ENCODE measurements at regions not wholly inside any gene's neighbourhood (a gene's known extent, or its start where the extent isn't known, plus 50 kb on each side); places are given as distances from the start of the nearest gene placed in this dataset.

DNA sequence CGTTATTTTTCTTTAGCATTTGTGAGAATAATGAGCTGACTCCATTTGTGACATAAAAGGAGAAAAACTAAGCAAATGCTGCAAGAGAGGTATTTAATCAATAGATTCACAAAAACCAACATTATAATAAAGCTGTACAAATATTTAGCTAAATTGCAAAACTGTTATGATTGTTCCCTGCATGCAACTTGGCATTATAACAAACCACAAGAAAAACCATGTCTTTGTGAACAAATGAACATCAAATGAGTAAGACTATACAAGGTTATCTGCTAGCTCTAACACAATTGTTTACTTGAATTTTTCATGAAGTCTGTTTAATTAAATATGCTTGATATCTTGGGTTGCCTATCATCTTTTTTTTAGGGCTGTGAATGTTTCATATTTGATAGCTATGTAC is 50.8 kb upstream of the PPP1R9A start:
- no peak for DNase-seq (ENCODE audit: low spot score in 2 of 2)
- no peak for ATAC-seq
- H3K9me3 Mint-ChIP-seq: peaks cover 9 to 17% of the 10 kb centered on the region in 2 donors
- H3K27ac Mint-ChIP-seq: no peak overlapping the region
- H3K36me3 Mint-ChIP-seq: no peaks in the 10 kb centered on the region

Data from activated naive CD4-positive, alpha-beta T cell treated with anti-CD3 and anti-CD28 coated beads, Interleukin-2, amount 50 U/mL, for 72 hours (primary cell).